Caki2 (cell line): ENCODE measurements at regions not wholly inside any gene's neighbourhood (a gene's known extent, or its start where the extent isn't known, plus 50 kb on each side); places are given as distances from the start of the nearest gene placed in this dataset.

Experiments
- DNase-seq: peaks from one replicate; pipeline ENCODE4 v3.0.0-alpha.2; 2015; ENCODE audit warnings: low read depth
- in situ Hi-C: cut with HindIII; loops from 2 replicates; pipeline ENCODE4 v1.10.0; 2016; ENCODE audit warnings: low sequenced_read_pairs, low pct_unique_long_range_greater_than_20kb, mixed read lengths

GRCh38 chr20:40361916-40362315, 327.1 kb downstream of the MAFB start:
- in situ Hi-C loops: no loop called here
- no peak for DNase-seq

DNA sequence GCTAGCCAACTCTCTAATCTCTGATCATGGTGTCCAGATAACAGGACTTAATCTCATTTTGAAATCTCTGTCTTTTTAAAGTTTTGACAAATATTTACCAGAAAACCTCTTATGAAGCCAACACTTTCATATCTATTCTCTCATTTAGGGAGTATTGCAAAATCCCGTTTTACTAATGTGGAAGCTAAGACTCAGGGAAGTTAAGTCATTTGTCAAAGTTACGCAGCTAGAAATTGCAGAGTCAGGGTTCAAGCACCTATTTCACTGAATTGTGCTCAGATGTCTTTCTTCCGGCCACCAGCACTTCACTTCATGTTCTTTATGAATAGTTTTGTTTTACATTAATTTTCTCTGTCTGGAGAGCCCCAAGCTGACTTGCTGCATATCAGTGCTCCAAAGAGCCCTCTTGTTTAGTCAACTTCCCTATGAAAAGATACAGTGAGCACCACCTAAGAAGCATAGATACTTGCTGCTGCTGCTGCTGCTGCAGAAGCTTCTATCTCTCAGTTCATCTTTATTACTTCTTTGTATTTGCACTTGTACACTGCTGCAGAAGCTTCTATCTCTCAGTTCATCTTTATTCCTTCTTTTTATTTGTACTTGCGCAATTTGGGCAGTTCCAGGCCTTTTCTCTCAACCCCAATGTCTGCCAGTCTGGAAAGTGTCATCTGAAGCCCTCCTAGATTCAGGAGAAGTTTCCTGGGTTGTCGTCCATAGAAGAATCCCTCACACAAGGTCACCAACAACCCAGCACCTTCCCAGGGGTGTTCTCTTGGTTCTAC, 329.7 kb downstream of the MAFB start:
- DNase-seq: no peak
- in situ Hi-C loops: no loop called here

- DNase-seq: no peak
- in situ Hi-C loops: no loop called here
These were observed 334.2 kb downstream of the MAFB start for GRCh38 chr20:40354880-40355279.

DNA sequence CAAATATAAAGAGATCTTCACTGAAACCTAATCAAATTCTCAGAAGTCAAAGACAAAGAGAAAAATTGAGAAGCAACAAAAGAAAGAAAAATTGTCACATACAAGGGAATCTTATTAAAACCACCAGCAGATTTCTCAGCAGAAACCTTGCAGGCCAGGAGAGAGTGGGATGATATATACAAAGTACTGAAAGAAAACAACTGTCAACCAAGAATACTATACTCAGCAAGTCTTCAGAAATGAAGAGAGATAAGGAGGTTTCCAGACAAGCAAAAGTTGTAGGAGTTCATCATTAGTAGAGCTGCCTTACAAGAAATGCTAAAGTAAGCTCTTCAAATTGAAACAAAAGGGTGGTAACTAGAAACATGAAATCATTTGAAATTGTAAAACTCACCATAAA, 345.6 kb downstream of the MAFB start:
- in situ Hi-C loops: no loop called here
- no peak for DNase-seq

GRCh38 chr20:40341561-40341960, 347.5 kb downstream of the MAFB start:
- in situ Hi-C loops: no loop called here
- no peak for DNase-seq

DNA sequence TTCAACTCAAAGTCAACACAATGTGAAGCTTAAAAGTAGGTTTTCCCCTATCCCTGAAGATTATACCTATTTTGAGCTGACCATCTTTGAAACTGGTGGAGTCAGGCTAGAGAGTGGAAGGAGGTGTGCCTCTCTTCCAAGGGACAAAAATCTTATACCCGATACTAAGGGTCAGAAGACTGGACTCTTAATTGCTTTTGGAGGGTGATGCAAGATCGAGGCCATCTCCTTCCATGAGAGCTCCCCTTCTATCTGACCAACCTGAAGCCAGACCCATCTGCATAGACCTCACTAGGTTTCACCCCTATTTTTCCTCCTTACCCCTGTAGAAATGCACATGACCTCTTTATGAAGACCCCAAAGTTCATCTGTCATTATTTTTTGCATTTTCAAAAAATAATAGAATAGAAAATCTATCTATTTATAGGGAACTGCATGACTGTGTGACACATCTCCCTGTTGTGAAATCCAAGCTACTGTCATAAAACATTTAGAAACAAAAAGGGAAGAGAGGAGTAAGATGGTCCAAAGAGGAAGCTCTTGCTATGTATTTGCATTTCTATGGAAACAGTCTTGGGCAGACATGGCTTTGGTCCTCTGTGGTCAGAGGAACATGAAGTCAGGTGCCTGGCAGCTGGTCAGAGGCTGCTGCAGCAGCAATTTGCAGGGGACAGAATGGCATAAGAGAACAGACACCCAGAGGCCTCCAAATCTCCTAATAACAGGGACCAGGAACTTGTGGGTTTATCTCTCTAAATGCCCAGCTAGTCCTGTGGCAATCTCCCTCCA, 349.2 kb downstream of the MAFB start:
- no peak for DNase-seq
- in situ Hi-C loops: no loop called here

DNA sequence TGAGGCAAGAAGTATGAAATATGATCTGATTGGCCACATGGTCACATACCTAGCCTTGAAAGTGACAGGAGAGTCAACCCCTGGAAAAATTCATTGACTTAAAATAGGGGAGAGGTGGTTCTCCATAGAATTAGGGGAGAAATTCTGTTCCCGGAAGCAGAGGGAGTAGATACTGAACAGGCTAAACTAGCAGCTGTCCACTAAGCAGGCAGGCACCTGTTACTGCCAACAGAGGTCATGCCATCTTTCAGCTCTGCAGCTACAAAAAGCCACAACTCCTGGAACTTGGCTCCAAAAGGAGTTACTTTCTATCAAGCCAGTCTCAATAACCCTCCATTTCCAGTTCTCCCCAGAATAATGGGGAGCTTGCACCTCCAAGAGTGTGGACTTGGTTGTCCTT, 352.5 kb downstream of the MAFB start:
- in situ Hi-C loops: no loop called here
- no peak for DNase-seq

GRCh38 chr20:40335901-40336351, 353.1 kb downstream of the MAFB start:
- in situ Hi-C loops: no loop called here

GRCh38 chr20:40335437-40335836, 353.6 kb downstream of the MAFB start:
- in situ Hi-C loops: no loop called here
- no peak for DNase-seq

More at GRCh38 chr20:40335901-40336351, 353.1 kb downstream of the MAFB start:
- DNase-seq: no peak

- DNase-seq: no peak
These were observed 355.4 kb downstream of the MAFB start for GRCh38 chr20:40333591-40333990.

DNA sequence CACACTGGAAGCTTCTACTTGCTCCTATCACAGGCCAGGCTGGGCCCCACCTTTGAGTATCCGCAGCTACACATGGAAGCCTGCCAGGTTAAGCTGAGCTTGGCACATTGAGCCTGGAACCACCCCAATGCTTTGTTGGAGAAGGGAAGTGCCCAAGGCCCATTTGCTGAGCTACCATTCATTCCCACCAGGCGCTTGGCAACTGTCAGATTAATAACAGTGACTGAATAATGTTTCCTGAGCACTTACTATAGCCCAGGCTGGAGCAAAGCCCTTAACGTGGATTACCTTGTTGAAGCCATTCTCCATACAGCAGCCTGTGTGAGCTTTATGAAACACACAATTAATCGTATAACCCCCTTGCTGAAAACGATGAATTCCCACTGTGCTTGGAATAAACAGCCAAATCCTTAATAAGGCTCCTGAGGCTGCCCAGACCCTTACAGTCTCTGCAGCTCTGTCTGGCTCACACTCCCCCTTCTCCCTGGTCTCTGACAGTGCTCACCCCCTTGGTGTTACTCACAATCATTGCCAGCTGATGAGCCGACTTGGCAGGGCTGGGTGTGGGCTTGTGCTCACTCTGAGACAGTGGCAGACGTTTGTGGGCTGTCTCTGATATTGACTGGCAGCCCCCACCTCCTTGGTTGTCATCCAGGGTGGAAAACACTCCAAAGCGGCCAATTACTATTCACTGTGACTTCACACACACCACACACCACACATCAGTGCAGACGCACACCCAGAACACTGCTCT, 357.1 kb downstream of the MAFB start:
- in situ Hi-C loops: no loop called here
- no peak for DNase-seq

More at GRCh38 chr20:40333591-40333990, 355.4 kb downstream of the MAFB start:
- in situ Hi-C loops: no loop called here

GRCh38 chr20:40331249-40331648, 357.8 kb downstream of the MAFB start:
- in situ Hi-C loops: no loop called here

DNA sequence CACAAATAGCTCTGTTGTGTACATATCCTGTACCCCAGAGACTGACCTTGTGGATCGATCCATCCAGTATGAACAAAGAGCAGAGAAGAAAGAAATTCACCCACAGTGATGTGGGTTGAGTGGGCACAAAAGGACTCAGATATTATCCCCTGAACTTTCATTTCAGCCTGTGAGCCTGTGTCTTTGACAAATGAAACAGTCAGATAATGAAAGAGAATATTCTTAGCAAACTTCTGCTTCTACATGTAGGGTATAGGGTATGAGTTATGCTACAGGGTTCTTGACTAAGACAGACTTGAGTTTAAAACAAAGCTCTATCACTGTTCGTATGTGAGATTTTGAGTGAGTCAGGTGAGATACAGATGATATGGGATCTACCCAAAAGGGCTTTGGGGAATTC, 359.7 kb downstream of the MAFB start:
- DNase-seq: no peak
- in situ Hi-C loops: no loop called here

More at GRCh38 chr20:40331249-40331648, 357.8 kb downstream of the MAFB start:
- DNase-seq: no peak

GRCh38 chr20:40326784-40327183, 362.3 kb downstream of the MAFB start:
- in situ Hi-C loops: no loop called here
- no peak for DNase-seq

DNA sequence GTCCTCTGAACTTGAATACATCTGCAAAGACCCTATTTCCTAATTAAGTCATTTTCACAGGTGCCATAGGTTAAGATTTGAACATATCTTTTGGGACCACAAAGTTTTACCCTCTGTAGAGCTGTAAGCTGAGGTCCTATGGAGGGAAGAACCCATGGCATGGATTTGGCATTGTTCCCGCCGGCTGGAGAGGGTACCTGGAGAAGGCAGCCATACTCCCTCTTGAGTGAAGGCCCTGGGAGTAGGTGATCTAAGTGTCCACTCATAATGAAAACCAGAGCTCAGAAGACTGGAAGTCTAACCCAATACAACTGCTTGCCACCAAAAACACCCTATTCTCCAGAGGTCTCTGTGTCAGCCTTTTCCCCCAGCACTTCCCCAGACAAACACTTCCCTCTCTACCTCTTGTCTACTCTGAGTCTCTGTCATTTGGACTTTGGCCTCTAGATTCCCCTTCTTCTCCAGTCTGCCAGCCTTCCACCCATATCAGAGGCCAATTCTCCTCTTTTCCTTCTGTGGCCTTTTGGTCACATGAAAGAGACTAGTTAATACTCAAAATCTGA, 363.9 kb downstream of the MAFB start:
- no peak for DNase-seq
- in situ Hi-C loops: no loop called here

GRCh38 chr20:40323361-40323794, 365.7 kb downstream of the MAFB start:
- DNase-seq: no peak
- in situ Hi-C loops: no loop called here

DNA sequence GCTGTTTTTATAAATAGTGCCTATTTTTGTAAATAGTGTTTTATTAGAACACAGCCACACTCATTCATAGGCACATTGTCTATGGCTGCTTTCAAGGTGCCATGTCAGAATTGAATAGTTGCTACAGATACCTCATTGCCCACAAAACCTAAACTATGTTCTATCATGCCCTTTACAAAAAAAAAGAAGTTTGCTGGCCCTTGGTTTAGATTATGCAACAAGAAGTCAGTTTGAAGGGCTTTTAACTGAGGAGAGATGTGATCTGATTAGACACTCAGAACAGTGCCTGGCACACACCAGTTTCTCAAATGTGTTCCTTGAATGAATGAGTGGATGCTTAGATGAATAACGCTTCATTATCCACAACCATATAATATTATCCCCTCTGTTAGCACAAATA, 366.1 kb downstream of the MAFB start:
- in situ Hi-C loops: no loop called here
- DNase-seq: no peak

- in situ Hi-C loops: no loop called here
- no peak for DNase-seq
These were observed 368.5 kb downstream of the MAFB start for GRCh38 chr20:40320517-40321011.
